Caco-2 (cell line): ENCODE measurements at regions not wholly inside any gene's neighbourhood (a gene's known extent, or its start where the extent isn't known, plus 50 kb on each side); places are given as distances from the start of the nearest gene placed in this dataset.

ENCODE experiments used
- BruUV-seq: library from RNA; stranded (reverse); fragments of 400-500 nt; replicated peaks from 2 replicates; lab custom pipeline; 2021; lab: Mats Ljungman, UMichigan
- CTCF ChIA-PET: fragments of 300-600 bp; sonication (Branson Sonifier 250); formaldehyde crosslinking; loops from one replicate; lab custom pipeline; 2022; ENCODE audit warnings: antibody characterized with exemption; lab: Charles Lee
- POLR2A ChIA-PET: fragments of 300-600 bp; sonication (Branson Sonifier 250); formaldehyde crosslinking; loops from one replicate; lab custom pipeline; 2022; ENCODE audit warnings: antibody characterized with exemption; lab: Charles Lee
- DNase-seq, 2 experiments: peaks; one replicate each; pipeline versions ENCODE4 v3.0.0 to v3.0.0-alpha.2; 2020 to 2022
- H3K27me3 ChIP-seq: replicated peaks from 2 replicates; pipeline ENCODE4 v1.6.0; 2011; ENCODE audit warnings: low read length; ENCODE audit not compliant: control insufficient read depth, insufficient read depth
- H3K36me3 ChIP-seq: 2 replicates; pipeline ENCODE4 v1.5.1; 2011; ENCODE audit warnings: low read length; ENCODE audit not compliant: control insufficient read depth, insufficient read depth
- H3K4me1 ChIP-seq: fragments of 250-450 bp; sonication (Bioruptor Pico); 2 replicates; pipeline ENCODE4 v1.5.1; 2020; ENCODE audit warnings: mild to moderate bottlenecking
- H3K4me3 ChIP-seq: 2 replicates; pipeline ENCODE4 v1.5.1; 2011; ENCODE audit warnings: low read depth, mild to moderate bottlenecking, control low read depth, low read length
- H3K9me3 ChIP-seq: fragments of 250-450 bp; sonication (Bioruptor Pico); 2 replicates; pipeline ENCODE4 v1.5.1; 2020; ENCODE audit warnings: mild to moderate bottlenecking, moderate library complexity
- H3K27ac Mint-ChIP-seq: one replicate; pipeline ENCODE4 v1.8.0; 2022; ENCODE audit warnings: mixed read lengths; ENCODE audit not compliant: unreplicated experiment
- H3K27me3 Mint-ChIP-seq: one replicate; pipeline ENCODE4 v1.8.0; 2022; ENCODE audit warnings: mixed read lengths; ENCODE audit not compliant: insufficient read depth, unreplicated experiment
- H3K36me3 Mint-ChIP-seq: one replicate; pipeline ENCODE4 v1.8.0; 2022; ENCODE audit warnings: mild to moderate bottlenecking, mixed read lengths; ENCODE audit not compliant: insufficient read depth, unreplicated experiment
- H3K4me1 Mint-ChIP-seq: one replicate; pipeline ENCODE4 v1.8.0; 2022; ENCODE audit warnings: low read depth, mixed read lengths; ENCODE audit not compliant: unreplicated experiment
- H3K4me3 Mint-ChIP-seq: one replicate; pipeline ENCODE4 v1.8.0; 2022; ENCODE audit warnings: mild to moderate bottlenecking, moderate library complexity, mixed read lengths; ENCODE audit not compliant: unreplicated experiment
- H3K9me3 Mint-ChIP-seq: one replicate; pipeline ENCODE4 v1.8.0; 2022; ENCODE audit warnings: mixed read lengths; ENCODE audit not compliant: unreplicated experiment
- CTCF ChIP-seq, 2 experiments: fragments of 200-600 bp in 1 of 2; IDR thresholded peaks; 1 replicate in 1 of 2; 2 replicates in 1 of 2; pipeline versions ENCODE4 v1.5.1 to v1.8.0; 2011 to 2022; ENCODE audit warnings: antibody characterized with exemption in 1 of 2, control low read depth in 1 of 2, inconsistent platforms in 1 of 2, low read depth in 1 of 2, low read length in 1 of 2, mild to moderate bottlenecking in 1 of 2, moderate library complexity in 1 of 2; ENCODE audit not compliant: insufficient read depth in 1 of 2, severe bottlenecking in 1 of 2, unreplicated experiment in 1 of 2
- intact Hi-C: fragments of 100-400 bp; cut with micrococcal nuclease; formaldehyde crosslinking; loops from one replicate; pipeline ENCODE4 v1.10.0; 2022; ENCODE audit not compliant: unreplicated experiment

GRCh38 chr6:78308025-78308424 is 559.3 kb upstream of the IRAK1BP1 start:
- H3K4me1 Mint-ChIP-seq: no peaks in the 10 kb centered on the region
- no peaks in the 10 kb centered on the region for H3K36me3 ChIP-seq
- peak in 1 of 2 experiments; percentile 28 for TF ChIP-seq CTCF (IDR thresholded peaks at IDR 0.05; ENCODE audit: insufficient read depth in 1 of 2, low read depth in 1 of 2, low read length in 1 of 2, severe bottlenecking in 1 of 2, unreplicated experiment in 1 of 2)
- no TSS peak for BruUV-seq
- H3K9me3 Mint-ChIP-seq: no peaks in the 10 kb centered on the region
- no peaks in the 10 kb centered on the region for H3K4me1 ChIP-seq
- intact Hi-C loops: loop anchor here (1.0 kb wide), 1 partner anchor 263 kb away; no protein-coding TSS in a partner anchor
- ChIA-PET CTCF (interaction anchor here (0.7 kb wide), 1 partner anchor 688 kb away, joined by 3 read pairs; no protein-coding TSS in a partner anchor), POLR2A (no interaction called here)
- H3K27me3 ChIP-seq: no peaks in the 10 kb centered on the region
- no peak overlapping the region for H3K27ac Mint-ChIP-seq
- no peaks in the 10 kb centered on the region for H3K9me3 ChIP-seq
- H3K4me3 Mint-ChIP-seq: no peak overlapping the region
- peak; percentile 27 to 34 for DNase-seq
- H3K36me3 Mint-ChIP-seq: no peaks in the 10 kb centered on the region
- H3K4me3 ChIP-seq: no peak overlapping the region
- H3K27me3 Mint-ChIP-seq: peaks cover 4% of the 10 kb centered on the region

GRCh38 chr6:78322068-78322845 is 545.1 kb upstream of the IRAK1BP1 start:
- Histone ChIP-seq H3K9me3 (no peaks in the 10 kb centered on the region), H3K36me3 (no peaks in the 10 kb centered on the region), H3K27me3 (no peaks in the 10 kb centered on the region), H3K4me3 (no peak overlapping the region), H3K4me1 (no peaks in the 10 kb centered on the region)
- CTCF ChIA-PET: no interaction called here
- no peak overlapping the region for H3K27ac Mint-ChIP-seq
- H3K9me3 Mint-ChIP-seq: no peaks in the 10 kb centered on the region
- TF ChIP-seq CTCF (IDR thresholded peaks at IDR 0.05; ENCODE audit: insufficient read depth in 1 of 2, low read depth in 1 of 2, low read length in 1 of 2, severe bottlenecking in 1 of 2, unreplicated experiment in 1 of 2): no peak
- no peaks in the 10 kb centered on the region for H3K27me3 Mint-ChIP-seq
- H3K4me1 Mint-ChIP-seq: no peaks in the 10 kb centered on the region
- H3K36me3 Mint-ChIP-seq: no peaks in the 10 kb centered on the region
- DNase-seq: no peak
- BruUV-seq: no TSS peak
- intact Hi-C loops: no loop called here
- no peak overlapping the region for H3K4me3 Mint-ChIP-seq
- POLR2A ChIA-PET: no interaction called here

- Mint-ChIP-seq H3K27ac (no peak overlapping the region), H3K9me3 (no peaks in the 10 kb centered on the region), H3K4me1 (no peaks in the 10 kb centered on the region), H3K27me3 (no peaks in the 10 kb centered on the region), H3K36me3 (no peaks in the 10 kb centered on the region), H3K4me3 (no peak overlapping the region)
- no peak overlapping the region for H3K4me3 ChIP-seq
- no peak for DNase-seq
- TF ChIP-seq CTCF (IDR thresholded peaks at IDR 0.05; ENCODE audit: insufficient read depth in 1 of 2, low read depth in 1 of 2, low read length in 1 of 2, severe bottlenecking in 1 of 2, unreplicated experiment in 1 of 2): no peak
- no peaks in the 10 kb centered on the region for H3K4me1 ChIP-seq
- POLR2A ChIA-PET: no interaction called here
- intact Hi-C loops: no loop called here
- BruUV-seq: no TSS peak
- no peaks in the 10 kb centered on the region for H3K36me3 ChIP-seq
- H3K27me3 ChIP-seq: no peaks in the 10 kb centered on the region
- no peaks in the 10 kb centered on the region for H3K9me3 ChIP-seq
- CTCF ChIA-PET: no interaction called here
Observed at GRCh38 chr6:78324213-78324612, 543.1 kb upstream of the IRAK1BP1 start.
